Adrenal gland (tissue), 5 donors: ENCODE measurements at regions not wholly inside any gene's neighbourhood (a gene's known extent, or its start where the extent isn't known, plus 50 kb on each side); places are given as distances from the start of the nearest gene placed in this dataset.

Experiments
- POLR2A ChIP-seq, 2 donors: fragments of 450-650 bp; IDR thresholded peaks; one replicate each; pipeline ENCODE4 v1.6.1; 2017; ENCODE audit warnings: antibody characterized with exemption in 2 of 2, mild to moderate bottlenecking in 2 of 2, moderate library complexity in 1 of 2
- TF ChIP-seq, protein P1 (sequence below), 6 experiments: fragments of 450-650 bp in 4 of 6; fragments of 200-600 bp in 2 of 6; sonication (generic) in 1 of 6; IDR thresholded peaks; 1 replicate in 5 of 6; 2 replicates in 1 of 6; pipeline versions ENCODE4 v1.5.1 to v1.8.0; 2016 to 2021; ENCODE audit warnings: antibody characterized with exemption in 6 of 6, mild to moderate bottlenecking in 2 of 6, moderate library complexity in 1 of 6
- donor health status: DM: no; HTN: no; CAD: no.

DNA sequence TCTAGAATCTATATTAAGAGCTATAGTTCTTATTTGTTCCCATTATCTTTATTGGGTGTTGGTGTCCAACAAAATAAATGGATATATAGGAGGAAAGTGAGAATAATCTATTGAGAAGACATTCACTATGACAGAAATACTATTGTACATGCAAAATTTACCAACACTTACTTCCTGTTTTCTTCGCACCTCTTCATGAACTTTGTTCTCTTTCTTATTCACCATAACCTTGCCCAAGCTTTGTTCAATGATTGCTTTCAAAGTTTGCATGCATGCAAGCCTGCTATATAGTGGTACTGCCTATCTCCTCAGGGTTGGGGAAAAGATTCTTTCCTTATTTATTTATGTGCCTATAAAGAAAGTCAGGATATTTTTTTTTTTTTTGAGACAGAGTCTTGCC lies 176.4 kb upstream of the JADE1 start:
- TF ChIP-seq, protein P1, sequence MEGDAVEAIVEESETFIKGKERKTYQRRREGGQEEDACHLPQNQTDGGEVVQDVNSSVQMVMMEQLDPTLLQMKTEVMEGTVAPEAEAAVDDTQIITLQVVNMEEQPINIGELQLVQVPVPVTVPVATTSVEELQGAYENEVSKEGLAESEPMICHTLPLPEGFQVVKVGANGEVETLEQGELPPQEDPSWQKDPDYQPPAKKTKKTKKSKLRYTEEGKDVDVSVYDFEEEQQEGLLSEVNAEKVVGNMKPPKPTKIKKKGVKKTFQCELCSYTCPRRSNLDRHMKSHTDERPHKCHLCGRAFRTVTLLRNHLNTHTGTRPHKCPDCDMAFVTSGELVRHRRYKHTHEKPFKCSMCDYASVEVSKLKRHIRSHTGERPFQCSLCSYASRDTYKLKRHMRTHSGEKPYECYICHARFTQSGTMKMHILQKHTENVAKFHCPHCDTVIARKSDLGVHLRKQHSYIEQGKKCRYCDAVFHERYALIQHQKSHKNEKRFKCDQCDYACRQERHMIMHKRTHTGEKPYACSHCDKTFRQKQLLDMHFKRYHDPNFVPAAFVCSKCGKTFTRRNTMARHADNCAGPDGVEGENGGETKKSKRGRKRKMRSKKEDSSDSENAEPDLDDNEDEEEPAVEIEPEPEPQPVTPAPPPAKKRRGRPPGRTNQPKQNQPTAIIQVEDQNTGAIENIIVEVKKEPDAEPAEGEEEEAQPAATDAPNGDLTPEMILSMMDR (IDR thresholded peaks at IDR 0.05), result no peak
- no peak for TF ChIP-seq POLR2A (IDR thresholded peaks at IDR 0.05)
